ENCODE measurements at regions not wholly inside any gene's neighbourhood (a gene's known extent, or its start where the extent isn't known, plus 50 kb on each side); places are given as distances from the start of the nearest gene placed in this dataset.

DNA sequence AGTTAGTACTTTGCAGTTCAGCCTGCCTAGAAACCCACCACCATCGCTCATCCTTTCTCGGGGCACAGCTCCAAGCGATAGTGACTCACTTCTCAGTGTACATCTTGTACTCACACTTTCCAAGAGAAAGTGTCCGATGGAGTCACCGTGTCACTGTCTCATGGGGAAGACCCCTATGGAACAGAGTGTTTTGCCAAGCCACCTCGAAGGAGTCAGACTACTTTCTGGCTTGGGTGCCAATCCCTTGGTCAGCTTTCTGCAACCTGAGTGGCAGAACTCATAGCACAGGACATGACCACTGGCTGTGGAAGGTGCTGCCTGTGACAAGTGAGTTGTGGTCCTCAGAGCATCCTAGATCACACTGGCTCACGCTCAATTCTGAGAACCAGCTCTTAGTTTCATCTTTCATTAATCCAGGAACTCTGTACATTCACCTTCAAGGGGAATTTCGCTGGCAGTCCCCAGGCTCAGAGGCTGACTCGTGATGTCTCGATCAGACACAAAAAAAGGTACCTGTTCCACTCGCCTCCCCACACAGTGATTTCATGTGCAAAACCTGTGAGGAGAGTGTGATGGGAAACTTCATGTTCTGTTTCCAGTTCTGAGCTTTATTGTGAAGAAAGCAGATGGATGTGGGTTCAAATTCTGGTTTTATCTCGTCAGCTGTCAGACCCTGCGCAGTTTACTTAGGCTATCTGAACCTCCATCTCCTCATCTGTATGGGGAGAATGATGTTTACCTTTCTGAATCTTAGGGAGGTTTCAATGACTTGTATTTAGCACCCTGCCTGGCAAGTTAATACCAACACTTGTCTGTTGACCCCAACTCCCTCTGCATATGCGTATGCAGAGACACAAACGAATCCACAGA, 127.3 kb upstream of the CCND2 start:
- Histone ChIP-seq H4K20me1 (replicated peaks; ENCODE audit: control insufficient read depth, extremely low read depth, insufficient read depth, low read length) (no peaks in the 10 kb centered on the region), H3K36me3 (ENCODE audit: control insufficient read depth in 2 of 2, extremely low read depth in 1 of 2, insufficient read depth in 2 of 2, low read length in 2 of 2) (no peaks in the 10 kb centered on the region), H3K9ac (replicated peaks; ENCODE audit: extremely low read depth, insufficient read depth, low read length) (no peak overlapping the region), H2AFZ (ENCODE audit: low read depth, low read length) (no peak overlapping the region), H3K79me2 (ENCODE audit: control insufficient read depth, insufficient read depth, low read length) (no peaks in the 10 kb centered on the region), H3K27me3 (ENCODE audit: control insufficient read depth in 2 of 2, insufficient read depth in 2 of 2, low read length in 2 of 2) (peaks cover 0 to 1% of the 10 kb centered on the region in 2 experiments), H3K4me1 (ENCODE audit: control insufficient read depth, extremely low read depth, insufficient read depth, low read length) (no peaks in the 10 kb centered on the region), H3K9me3 (replicated peaks; ENCODE audit: control insufficient read depth, insufficient read depth, low read length) (no peaks in the 10 kb centered on the region), H3K27ac (ENCODE audit: insufficient read depth, low read depth, low read length) (no peak overlapping the region), H3K4me3 (replicated peaks in 1 of 3; ENCODE audit: insufficient read depth in 1 of 3, low read depth in 1 of 3, low read length in 3 of 3) (no peak overlapping the region), H3K4me2 (ENCODE audit: insufficient read depth, low read length) (no peak overlapping the region), H3K9me1 (replicated peaks; ENCODE audit: control insufficient read depth, extremely low read depth, insufficient read depth, low read length) (no peaks in the 10 kb centered on the region)
- intact Hi-C loops (cut with micrococcal nuclease) = no loop called here
- BruUV-seq (replicated peaks) = no TSS peak
- CTCF ChIA-PET = interaction anchor here (3.3 kb wide), 1 partner anchor 130 kb away, joined by 11 read pairs; no protein-coding TSS in a partner anchor
- no peak for FAIRE-seq
- TF ChIP-seq, protein P1, sequence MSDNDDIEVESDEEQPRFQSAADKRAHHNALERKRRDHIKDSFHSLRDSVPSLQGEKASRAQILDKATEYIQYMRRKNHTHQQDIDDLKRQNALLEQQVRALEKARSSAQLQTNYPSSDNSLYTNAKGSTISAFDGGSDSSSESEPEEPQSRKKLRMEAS (IDR thresholded peaks at IDR 0.05; ENCODE audit: insufficient read depth, insufficient read length) = no peak
- no peak for TF ChIP-seq EZH2 (IDR thresholded peaks at IDR 0.05; ENCODE audit: borderline replicate concordance, low read depth, low read length, severe bottlenecking)
- TF ChIP-seq, protein P2, sequence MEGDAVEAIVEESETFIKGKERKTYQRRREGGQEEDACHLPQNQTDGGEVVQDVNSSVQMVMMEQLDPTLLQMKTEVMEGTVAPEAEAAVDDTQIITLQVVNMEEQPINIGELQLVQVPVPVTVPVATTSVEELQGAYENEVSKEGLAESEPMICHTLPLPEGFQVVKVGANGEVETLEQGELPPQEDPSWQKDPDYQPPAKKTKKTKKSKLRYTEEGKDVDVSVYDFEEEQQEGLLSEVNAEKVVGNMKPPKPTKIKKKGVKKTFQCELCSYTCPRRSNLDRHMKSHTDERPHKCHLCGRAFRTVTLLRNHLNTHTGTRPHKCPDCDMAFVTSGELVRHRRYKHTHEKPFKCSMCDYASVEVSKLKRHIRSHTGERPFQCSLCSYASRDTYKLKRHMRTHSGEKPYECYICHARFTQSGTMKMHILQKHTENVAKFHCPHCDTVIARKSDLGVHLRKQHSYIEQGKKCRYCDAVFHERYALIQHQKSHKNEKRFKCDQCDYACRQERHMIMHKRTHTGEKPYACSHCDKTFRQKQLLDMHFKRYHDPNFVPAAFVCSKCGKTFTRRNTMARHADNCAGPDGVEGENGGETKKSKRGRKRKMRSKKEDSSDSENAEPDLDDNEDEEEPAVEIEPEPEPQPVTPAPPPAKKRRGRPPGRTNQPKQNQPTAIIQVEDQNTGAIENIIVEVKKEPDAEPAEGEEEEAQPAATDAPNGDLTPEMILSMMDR (IDR thresholded peaks at IDR 0.05; ENCODE audit: extremely low read depth in 1 of 2, insufficient read depth in 1 of 2, low read depth in 1 of 2, low read length in 2 of 2) = no peak
- no peak for TF ChIP-seq JUN (IDR thresholded peaks at IDR 0.05; ENCODE audit: borderline replicate concordance, insufficient read depth, insufficient read length, low read depth)
- TF ChIP-seq GATA2 (IDR thresholded peaks at IDR 0.05; ENCODE audit: insufficient read depth, insufficient read length, low read depth, low read length) = no peak
- TF ChIP-seq FOS (IDR thresholded peaks at IDR 0.05; ENCODE audit: borderline replicate concordance, insufficient read depth, low read length) = no peak
- no peak for TF ChIP-seq POLR2AphosphoS5 (IDR thresholded peaks at IDR 0.05; ENCODE audit: insufficient read depth, low read depth, low read length)
- TF ChIP-seq POLR2A (IDR thresholded peaks at IDR 0.05; ENCODE audit: low read depth, low read length) = no peak
- no peak for TF ChIP-seq MYC (IDR thresholded peaks at IDR 0.05; ENCODE audit: low read depth, low read length)
- POLR2A ChIA-PET = no interaction called here
- no peak for DNase-seq (ENCODE audit: low read depth, low spot score)
- dilution Hi-C loops (cut with MboI; ENCODE audit: extremely low pct_ligation_motif_present, low sequenced_read_pairs) = no loop called here

Data from endothelial cell of umbilical vein (primary cell).